DOHH2 (cell line): ENCODE measurements at regions not wholly inside any gene's neighbourhood (a gene's known extent, or its start where the extent isn't known, plus 50 kb on each side); places are given as distances from the start of the nearest gene placed in this dataset.

ENCODE experiments used
- H3F3A ChIP-seq: fragments of 200-600 bp; sonication (generic), shearing (Covaris generic); 2 replicates; pipeline ENCODE4 v1.6.0; 2016; ENCODE audit warnings: antibody characterized with exemption, mild to moderate bottlenecking; ENCODE audit not compliant: control insufficient read depth, insufficient read depth
- H3K27ac ChIP-seq: fragments of 200-600 bp; sonication (generic); 2 replicates; pipeline ENCODE4 v1.5.1; 2014; ENCODE audit warnings: low read depth, mild to moderate bottlenecking, low read length, moderate library complexity
- H3K27me3 ChIP-seq: fragments of 200-600 bp; sonication (generic); 2 replicates; pipeline ENCODE4 v1.6.1; 2014; ENCODE audit warnings: mild to moderate bottlenecking, low read length, mixed read lengths; ENCODE audit not compliant: control insufficient read depth
- H3K36me3 ChIP-seq: fragments of 200-600 bp; sonication (generic); 2 replicates; pipeline ENCODE4 v1.6.1; 2014; ENCODE audit warnings: mild to moderate bottlenecking, low read length, moderate library complexity, mixed read lengths; ENCODE audit not compliant: control insufficient read depth
- H3K4me1 ChIP-seq: fragments of 200-600 bp; sonication (generic); 2 replicates; pipeline ENCODE4 v1.6.1; 2014; ENCODE audit warnings: mild to moderate bottlenecking, low read length, mixed read lengths; ENCODE audit not compliant: control insufficient read depth
- H3K4me2 ChIP-seq: fragments of 200-600 bp; sonication (generic); 2 replicates; pipeline ENCODE4 v1.6.0; 2014; ENCODE audit warnings: mild to moderate bottlenecking, low read length, moderate library complexity
- H3K4me3 ChIP-seq: fragments of 200-600 bp; sonication (generic); 2 replicates; pipeline ENCODE4 v1.5.1; 2014; ENCODE audit warnings: mild to moderate bottlenecking, low read length, mixed read lengths
- H3K79me2 ChIP-seq: fragments of 200-600 bp; sonication (generic); 2 replicates; pipeline ENCODE4 v1.6.1; 2014; ENCODE audit warnings: mild to moderate bottlenecking, low read length, mixed read lengths; ENCODE audit not compliant: control insufficient read depth
- H3K9me2 ChIP-seq: fragments of 200-600 bp; sonication (generic); replicated peaks from 2 replicates; pipeline ENCODE4 v1.6.1; 2014; ENCODE audit warnings: mild to moderate bottlenecking, low read length, mixed read lengths; ENCODE audit not compliant: control insufficient read depth
- H3K9me3 ChIP-seq: fragments of 200-600 bp; sonication (generic); 2 replicates; pipeline ENCODE4 v1.6.1; 2014; ENCODE audit warnings: antibody characterized with exemption, low read length, mixed read lengths; ENCODE audit not compliant: control insufficient read depth, insufficient read depth
- H4K20me1 ChIP-seq: fragments of 200-600 bp; sonication (generic); 2 replicates; pipeline ENCODE4 v1.6.0; 2014; ENCODE audit warnings: low read depth, mild to moderate bottlenecking, antibody characterized with exemption, low read length, moderate library complexity; ENCODE audit not compliant: control insufficient read depth, insufficient read depth
- CTCF ChIP-seq: fragments of 200-600 bp; sonication (generic); IDR thresholded peaks from one replicate; pipeline ENCODE4 v1.5.1; 2014; ENCODE audit warnings: antibody characterized with exemption, mild to moderate bottlenecking, low read depth, low read length; ENCODE audit not compliant: poor library complexity, severe bottlenecking
- EZH2phosphoT487 ChIP-seq: fragments of 200-600 bp; sonication (generic); IDR thresholded peaks from 2 replicates; pipeline ENCODE4 v1.6.1; 2017; ENCODE audit warnings: borderline replicate concordance, mild to moderate bottlenecking, antibody characterized with exemption, low read length, moderate library complexity, mixed read lengths

GRCh38 chr2:150100336-150100735, 387.1 kb downstream of the RND3 start:
- H4K20me1 ChIP-seq: no peaks in the 10 kb centered on the region
- no peaks in the 10 kb centered on the region for H3K36me3 ChIP-seq
- no peak overlapping the region for H3K4me3 ChIP-seq
- no peak overlapping the region for H3K27ac ChIP-seq
- H3K9me3 ChIP-seq: peaks cover 7% of the 10 kb centered on the region; the same call in 1 of the 2 replicates
- H3K9me2 ChIP-seq: no peaks in the 10 kb centered on the region
- H3K27me3 ChIP-seq: no peaks in the 10 kb centered on the region
- H3K4me2 ChIP-seq: no peak overlapping the region
- H3F3A ChIP-seq: no peaks in the 10 kb centered on the region
- H3K79me2 ChIP-seq: no peaks in the 10 kb centered on the region
- TF ChIP-seq EZH2phosphoT487 (no peak), CTCF (no peak)
- no peaks in the 10 kb centered on the region for H3K4me1 ChIP-seq

GRCh38 chr2:150099805-150100204, 387.7 kb downstream of the RND3 start:
- no peaks in the 10 kb centered on the region for H4K20me1 ChIP-seq
- H3F3A ChIP-seq: no peaks in the 10 kb centered on the region
- no peaks in the 10 kb centered on the region for H3K79me2 ChIP-seq
- no peak overlapping the region for H3K27ac ChIP-seq
- no peak overlapping the region for H3K4me3 ChIP-seq
- H3K9me2 ChIP-seq: no peaks in the 10 kb centered on the region
- H3K4me1 ChIP-seq: no peaks in the 10 kb centered on the region
- H3K4me2 ChIP-seq: no peak overlapping the region
- H3K36me3 ChIP-seq: no peaks in the 10 kb centered on the region
- TF ChIP-seq CTCF: no peak
- TF ChIP-seq EZH2phosphoT487: no peak
- H3K27me3 ChIP-seq: no peaks in the 10 kb centered on the region
- H3K9me3 ChIP-seq: peaks cover 4% of the 10 kb centered on the region; the same call in 1 of the 2 replicates

GRCh38 chr2:150097901-150098531, 389.5 kb downstream of the RND3 start:
- Histone ChIP-seq H3K36me3 (no peaks in the 10 kb centered on the region), H3K27me3 (no peaks in the 10 kb centered on the region), H3K79me2 (no peaks in the 10 kb centered on the region), H3K4me2 (no peak overlapping the region), H3K4me1 (no peaks in the 10 kb centered on the region), H4K20me1 (no peaks in the 10 kb centered on the region), H3K27ac (no peak overlapping the region), H3K4me3 (no peak overlapping the region), H3K9me3 (no peaks in the 10 kb centered on the region), H3F3A (no peaks in the 10 kb centered on the region), H3K9me2 (no peaks in the 10 kb centered on the region)
- TF ChIP-seq EZH2phosphoT487 (no peak), CTCF (no peak)
